ENCODE measurements at regions not wholly inside any gene's neighbourhood (a gene's known extent, or its start where the extent isn't known, plus 50 kb on each side); places are given as distances from the start of the nearest gene placed in this dataset.

- TF ChIP-seq EZH2 (IDR thresholded peaks at IDR 0.05; ENCODE audit: insufficient read depth, poor library complexity, severe bottlenecking) (no peak), EZH2phosphoT487 (IDR thresholded peaks at IDR 0.05; ENCODE audit: insufficient read depth, low read depth) (no peak)
Observed at GRCh38 chr11:92376146-92376599, 151.6 kb downstream of the FAT3 start.

All from GM23248 (cell line).